HG03159 (cell line): ENCODE measurements at regions not wholly inside any gene's neighbourhood (a gene's known extent, or its start where the extent isn't known, plus 50 kb on each side); places are given as distances from the start of the nearest gene placed in this dataset.

Experiments
- ATAC-seq: cut with Tn5 transposase; IDR thresholded peaks from one replicate; pipeline ENCODE4 v1.9.1; 2021; ENCODE audit warnings: mild to moderate bottlenecking, moderate library complexity; ENCODE audit not compliant: unreplicated experiment

DNA sequence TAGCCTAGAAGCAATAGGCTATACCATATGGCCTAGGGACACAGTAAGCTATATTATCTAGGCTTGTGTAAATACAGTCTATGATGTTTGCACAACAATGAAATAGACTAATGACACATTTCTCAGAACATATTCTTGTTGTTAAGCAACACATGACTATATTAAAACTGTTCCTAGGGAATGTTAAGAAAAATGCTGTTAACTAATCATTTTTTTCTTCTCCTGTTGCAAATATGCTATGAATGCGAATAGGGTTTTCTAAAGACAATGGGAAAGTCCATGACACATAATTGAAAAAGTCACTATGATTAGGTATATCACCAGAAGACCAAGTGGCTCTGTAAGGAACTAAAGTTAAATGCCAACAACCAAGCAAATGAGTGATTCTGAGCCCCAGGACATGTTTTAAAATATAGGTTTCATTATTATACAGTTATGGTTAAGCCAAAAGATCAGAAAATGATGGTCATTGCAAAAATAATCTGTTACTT is 454.0 kb upstream of the SORCS1 start:
- no peak for ATAC-seq

DNA sequence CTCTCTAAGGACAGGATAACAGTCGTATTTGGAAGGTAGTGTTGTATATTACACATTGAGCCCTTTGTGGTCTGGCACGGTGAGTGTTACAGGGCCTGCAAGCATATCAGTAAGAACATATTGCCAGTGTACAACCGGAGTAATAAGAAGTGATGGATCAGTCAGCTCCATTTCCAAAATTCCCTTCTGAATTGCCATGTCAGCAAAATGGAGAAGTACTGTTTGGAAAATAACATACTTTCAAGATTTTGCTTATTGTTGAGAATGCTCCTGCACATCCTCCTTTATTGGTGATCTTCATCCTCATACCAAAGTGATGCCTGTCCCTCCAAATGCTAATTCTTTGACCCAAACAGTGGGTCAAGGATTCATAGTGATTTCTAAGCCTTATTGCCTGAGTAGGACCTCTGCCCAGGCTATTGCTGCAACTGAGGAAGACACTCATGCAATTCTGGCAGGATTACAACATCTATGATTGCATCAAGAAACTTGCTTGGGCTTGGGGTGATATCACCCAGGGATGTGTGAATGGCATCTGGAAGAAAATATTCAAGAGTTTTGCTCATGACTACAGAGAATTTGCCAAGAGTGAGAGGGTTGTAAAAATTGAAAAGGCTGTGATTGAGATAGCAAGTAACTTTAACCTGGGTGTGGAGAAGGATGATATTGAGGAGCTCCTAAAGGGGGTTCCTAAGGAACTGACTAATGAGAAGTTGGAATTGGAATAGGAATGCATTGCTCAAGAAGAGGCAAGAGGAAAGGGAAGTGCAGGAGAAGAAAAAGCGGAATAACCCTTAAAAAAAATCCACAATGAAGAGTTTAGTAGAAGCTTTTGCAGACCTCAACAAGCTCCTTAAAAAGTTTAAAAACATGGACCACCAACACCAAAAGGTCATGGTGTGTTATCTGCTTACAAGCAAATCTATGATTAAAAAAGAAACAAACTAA is 452.2 kb upstream of the SORCS1 start:
- no peak for ATAC-seq

DNA sequence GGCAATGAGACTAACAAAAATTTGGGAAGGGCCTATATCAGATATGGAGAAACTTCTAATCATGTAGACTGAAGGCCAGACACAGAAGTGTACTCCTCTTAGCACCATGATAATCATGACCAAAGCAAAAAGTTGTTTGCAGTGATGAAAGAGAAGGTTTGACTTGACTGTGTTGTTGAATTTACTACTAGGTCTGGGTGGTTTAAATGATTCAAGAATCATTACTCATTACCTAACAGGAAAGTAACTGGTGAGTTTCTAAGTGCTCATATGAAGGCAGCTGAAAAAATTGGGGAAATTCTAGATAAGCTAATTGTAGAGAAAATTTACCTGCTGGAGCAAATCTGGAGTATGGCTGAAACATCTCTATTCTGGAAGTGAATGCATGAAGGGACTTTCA is 451.5 kb upstream of the SORCS1 start:
- ATAC-seq, result no peak

DNA sequence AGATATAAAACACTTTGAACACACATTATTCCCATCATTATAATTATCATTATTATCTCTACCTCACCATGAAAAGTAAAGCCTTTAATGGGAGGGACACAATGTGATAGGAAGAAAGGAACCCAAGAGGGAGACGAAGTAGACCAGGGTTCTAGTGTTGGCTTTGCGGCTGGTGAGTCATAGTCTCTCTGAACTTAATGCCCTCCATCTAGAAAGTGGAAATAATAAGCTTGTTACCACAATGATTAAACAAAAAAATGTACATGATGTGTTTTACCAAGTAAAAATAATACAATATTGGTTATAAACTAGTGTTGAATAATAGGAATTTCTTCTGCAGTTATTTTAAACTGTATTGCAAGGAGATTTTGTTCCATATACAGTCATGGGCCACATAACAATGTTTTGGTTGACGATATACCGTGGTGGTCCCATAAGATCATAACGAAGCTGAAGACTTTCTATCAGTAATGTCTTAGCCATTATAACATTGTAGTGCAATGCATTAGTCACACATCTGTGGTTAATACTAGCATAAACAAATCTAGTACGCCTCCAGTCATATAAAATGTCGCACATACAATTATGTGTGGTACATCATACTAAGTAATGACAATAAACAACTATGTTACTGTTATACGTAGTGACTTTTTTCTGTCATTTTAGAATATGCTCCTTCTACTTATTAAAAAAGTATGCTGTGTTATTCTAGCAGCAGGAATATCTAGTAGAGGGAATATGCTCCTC is 450.6 kb upstream of the SORCS1 start:
- no peak for ATAC-seq

DNA sequence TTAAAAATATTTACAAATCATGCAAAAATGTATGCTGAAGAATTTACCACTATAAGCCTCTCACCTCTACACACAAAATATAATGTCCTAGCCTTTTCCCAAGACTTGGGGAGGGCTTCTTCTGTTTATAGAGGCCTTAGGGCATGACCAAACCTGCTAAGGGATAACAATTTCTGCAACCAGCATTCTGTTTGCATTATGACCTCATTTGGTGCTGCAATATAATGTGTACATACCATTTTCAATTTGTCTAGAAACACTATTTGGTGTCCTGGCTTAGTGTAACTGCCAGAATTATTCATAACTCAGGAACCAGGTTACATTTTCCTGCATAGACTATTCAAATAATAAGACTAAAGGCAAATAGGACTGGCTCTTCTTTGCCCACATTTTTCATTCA is 446.6 kb upstream of the SORCS1 start:
- no peak for ATAC-seq

DNA sequence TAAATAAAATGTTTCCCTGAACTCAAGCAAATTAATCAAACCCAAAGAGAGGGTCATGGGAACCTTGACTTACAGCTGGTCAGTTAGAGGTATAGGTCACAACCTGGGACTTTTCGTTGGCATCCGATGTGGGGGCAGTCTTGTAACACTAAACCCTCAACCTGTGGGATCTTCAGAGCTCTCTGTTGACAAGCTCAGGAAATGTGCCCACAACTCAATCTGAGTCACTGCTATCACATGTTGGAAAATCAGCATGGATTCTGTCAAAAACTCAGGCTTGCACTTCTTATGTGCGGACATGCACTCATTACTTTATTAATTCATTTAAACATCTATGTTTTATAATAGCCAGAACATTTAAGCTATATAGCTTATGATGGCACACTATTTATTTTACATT is 424.6 kb upstream of the SORCS1 start:
- ATAC-seq, result no peak

DNA sequence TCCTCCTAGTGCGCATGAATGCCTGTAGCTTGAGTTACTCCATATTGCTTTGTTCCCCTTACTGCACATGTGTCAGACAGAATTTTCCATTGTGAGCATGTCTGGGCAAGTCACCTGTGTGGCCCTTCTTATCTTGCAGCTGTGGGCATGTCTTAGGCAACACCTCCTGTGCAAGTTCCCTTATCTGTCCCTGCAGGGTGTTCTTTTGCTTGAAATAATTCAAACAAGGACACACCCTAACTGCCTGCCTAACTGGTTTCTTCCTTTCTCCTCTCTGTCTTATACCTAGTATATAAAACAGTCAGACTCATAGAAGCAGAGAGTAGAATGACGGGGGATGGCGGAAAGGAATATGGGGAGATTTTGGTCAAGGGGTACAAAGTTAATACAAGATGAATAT is 421.1 kb upstream of the SORCS1 start:
- no peak for ATAC-seq

DNA sequence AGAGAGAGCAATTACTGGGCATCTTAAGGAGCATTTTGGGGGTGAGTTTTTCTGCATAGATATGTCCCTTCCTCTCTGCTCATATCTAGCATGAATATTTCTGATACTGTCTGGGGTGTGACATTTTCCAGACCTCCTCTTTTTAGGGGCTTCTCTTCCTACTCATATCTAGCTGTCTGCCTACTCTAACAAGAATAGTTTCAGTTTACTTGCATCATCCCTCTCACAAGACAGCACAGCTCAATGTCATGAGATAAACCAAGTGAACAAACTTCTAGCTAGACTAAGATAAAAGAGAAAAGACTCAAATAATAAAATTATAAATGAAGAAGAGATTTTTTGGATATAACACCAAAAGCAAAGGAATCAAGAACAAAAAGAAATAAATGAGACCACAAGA is 419.5 kb upstream of the SORCS1 start:
- ATAC-seq, result no peak

DNA sequence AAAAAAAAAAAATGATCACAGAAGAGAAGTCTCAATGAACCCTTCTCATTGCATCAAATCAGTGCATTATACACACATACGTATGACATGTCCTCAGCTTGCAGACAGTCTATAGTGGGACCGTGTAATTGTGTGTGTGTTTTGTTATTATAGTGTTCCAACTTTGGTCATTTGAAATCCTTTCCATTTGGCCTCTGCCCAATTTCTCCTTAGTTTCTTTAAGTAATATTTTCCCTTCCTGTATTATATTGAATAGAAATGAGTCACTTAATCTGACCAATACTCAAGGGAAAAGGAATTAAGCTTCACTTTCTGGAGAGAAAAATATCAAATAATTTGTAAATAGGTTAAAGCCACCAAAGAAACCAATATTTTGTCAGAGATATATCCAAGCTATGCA is 415.5 kb upstream of the SORCS1 start:
- ATAC-seq, result no peak

DNA sequence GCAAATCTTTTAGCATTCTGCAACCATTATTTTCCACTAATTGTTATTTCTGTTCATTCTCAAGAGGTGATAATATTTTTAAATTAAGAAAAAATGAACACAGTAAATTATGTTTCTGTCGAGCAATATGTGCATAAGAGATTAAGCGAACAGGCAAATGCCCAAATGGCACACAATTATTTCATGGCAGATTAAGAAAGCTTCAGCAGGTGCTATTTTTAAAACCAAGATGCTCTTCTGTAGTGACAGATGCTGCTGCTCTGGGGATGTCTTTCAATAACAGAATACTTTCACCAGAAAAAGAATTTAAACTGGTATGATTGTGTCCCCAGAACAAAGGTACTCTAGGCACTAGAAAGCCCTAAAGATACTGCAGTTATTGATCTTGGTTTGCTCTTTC is 412.7 kb upstream of the SORCS1 start:
- no peak for ATAC-seq

DNA sequence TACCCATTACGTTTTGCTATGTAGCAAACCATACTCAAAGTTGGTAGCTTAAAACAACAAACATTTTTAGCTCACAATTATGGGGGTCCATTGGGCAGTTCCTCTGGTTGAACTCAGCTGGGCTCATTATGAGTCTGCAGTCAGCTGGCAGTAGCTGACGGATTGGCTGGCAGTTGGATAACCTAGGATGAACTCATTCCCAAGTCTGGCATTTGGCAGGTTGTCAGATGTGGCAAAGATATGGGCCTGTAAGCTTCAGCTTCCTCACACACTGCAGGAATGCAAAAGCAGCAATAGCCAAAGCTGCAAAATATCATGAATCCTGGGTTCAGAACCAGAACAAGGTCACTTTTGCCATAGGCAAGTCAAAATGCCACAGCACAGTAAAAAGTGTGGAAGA is 412.2 kb upstream of the SORCS1 start:
- ATAC-seq, result no peak

DNA sequence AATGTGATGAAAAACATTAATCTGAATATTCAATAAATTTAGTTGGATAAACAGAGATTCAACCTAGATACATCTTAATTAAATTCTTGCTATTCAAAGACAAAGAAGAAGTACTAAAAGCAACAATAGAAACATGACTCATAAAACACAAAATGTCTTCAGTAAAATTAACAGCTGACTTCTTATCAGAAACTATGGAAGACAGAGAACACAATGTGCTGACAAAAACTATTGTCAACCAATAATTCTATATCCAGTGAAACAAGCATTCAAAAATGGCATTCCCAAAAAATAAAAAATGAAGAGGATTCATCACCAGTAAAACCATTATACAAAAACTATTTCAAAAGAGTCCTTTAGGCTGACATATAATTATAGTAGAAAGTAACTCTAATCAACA is 400.5 kb upstream of the SORCS1 start:
- no peak for ATAC-seq

DNA sequence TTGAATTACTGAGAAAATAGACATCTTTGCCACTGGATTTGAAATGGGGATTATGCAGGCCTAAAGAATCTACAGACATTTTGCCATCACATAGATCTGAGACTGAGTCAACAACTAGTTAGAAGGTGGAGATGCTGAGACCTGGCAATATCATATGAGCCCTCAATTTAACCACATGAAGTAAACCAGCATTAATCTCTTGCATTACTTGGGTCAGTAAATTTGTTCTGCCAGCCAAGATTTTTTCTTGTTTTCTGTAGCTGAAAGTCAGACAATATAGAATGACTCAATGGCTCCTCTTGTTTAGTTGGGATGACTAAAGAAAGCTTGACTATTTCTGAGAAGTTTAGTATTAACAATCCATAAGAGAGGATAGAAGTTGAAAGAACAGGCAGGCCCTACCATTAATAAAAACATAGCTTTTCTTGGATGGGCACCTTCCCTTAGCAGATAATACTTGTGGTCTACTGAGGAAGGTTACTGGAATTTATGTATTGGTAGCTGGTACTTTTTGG is 396.7 kb upstream of the SORCS1 start:
- ATAC-seq, result no peak

DNA sequence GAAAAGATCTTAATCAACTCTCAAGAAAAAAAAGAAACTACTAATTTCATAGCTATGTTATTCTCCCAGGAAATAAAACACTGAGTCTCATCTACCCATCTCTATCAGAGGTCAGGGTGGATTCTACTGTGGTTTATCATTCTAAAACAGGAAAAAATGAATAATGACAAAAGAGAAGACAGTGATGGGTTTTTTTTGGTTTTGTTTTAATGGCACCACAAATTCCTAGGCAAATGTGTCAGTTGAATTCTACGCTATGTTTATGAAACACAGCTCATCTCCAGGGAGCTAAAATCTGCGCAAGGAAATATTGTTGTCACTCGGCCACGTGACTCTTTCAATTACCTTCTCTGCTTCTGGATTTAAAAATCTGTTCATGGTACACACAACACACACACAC is 393.4 kb upstream of the SORCS1 start:
- no peak for ATAC-seq

DNA sequence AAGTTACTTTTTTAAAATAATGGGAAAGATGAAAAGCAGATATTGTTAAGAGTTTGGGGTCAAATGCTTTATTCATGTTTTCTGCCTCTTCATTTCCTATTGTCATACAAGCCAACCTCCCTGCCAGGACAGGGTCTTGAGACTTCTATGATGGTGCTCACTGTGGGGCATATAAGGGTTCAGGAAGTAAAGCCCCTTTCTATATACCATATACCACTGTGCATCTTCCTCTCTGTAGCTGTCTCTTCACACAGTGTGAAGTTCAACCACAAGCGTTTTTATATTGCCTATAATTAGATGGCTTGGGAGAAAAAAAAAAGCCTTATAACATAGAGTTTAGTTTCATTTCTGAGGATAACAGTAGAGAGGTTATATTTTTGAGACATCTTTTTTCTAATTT is 389.8 kb upstream of the SORCS1 start:
- ATAC-seq, result no peak

DNA sequence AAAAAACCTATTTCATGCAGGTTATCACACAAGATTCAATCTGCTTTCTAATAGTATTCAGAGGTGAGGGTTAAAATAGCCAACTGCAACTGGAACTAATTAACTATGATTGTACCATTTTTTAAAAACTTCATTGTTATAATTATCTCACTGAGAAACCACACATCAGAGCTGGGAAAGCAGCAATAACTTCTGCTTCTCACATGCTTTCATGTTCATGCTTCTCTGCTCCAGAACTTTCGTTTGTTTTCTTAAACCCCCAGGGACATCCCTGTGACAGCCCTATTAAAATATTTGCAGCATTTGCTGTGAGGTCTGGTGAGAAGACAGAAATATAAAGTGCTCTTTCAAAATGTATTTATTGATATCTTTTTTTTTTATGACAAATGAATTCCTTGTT is 389.0 kb upstream of the SORCS1 start:
- ATAC-seq, result no peak

DNA sequence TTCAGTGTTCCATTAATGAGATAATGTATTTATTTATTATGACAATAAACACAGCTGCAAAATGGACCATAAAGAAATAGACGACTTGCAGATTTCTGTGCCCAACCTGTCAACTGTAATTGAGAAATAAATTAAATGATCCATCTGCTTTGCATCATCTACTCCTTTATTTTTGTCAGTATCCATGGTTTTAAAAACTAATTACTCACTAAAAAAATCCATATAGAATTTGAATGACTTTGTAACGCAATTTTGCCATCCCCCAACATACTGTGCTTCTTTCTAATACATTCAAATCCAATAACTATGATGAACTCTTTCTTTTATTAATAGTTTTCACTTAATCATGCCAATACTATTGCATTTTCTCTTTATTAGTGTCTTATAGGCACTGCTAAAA is 388.5 kb upstream of the SORCS1 start:
- no peak for ATAC-seq

DNA sequence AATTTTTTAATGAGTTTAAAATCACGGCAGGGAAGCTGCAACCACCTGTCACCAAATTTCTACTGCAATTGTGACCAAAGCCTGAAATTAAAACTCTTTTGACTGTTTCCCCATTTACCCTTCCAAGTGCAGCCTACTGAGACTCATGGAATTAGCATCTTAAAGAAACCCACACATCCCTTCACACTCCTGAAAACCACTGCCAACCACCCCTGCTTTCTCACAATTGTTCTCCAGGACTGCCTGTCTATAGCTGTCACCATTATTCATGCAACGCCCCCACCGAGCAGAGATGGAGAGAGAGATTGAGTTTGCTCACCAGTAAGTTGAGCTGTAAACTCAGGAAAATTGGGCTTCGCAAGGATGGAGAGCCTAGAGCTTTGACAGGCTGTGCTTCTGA is 383.8 kb upstream of the SORCS1 start:
- ATAC-seq, result no peak

DNA sequence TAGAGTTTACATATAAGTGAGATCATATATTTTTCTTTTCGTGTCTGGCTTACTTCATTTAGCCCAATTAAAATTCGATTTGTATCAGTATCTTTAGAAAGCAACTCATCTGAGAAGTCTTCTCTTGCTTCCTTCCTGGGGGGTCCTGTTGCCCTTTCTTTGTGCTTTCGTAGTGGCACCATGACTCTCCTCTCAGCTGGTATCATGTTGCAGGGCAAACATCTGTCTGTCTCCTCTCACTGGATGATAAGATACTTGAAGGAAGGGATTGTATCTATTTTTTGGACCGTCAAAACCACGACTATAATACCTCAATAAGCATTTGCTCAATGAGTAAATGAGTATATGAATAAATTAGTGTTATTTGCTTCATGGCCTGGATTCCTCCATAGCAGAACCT is 382.5 kb upstream of the SORCS1 start:
- ATAC-seq, result no peak

DNA sequence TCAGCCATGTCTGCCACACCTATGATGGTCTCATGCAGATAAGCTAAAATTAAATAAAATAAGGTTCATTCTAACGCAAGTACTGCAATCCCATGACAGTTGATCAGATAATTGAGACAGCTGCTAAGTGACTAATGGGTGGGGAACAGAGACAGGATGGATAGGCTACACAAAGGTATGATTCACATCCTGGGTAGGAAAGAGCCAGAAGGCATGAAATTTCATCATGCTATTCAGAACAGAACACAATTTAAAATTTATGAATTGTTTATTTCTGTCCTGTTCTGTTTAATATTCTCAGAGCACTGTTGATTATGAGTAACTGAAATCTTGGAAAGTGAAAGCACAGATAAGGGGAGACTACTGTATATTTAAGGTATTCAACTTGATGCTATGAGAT is 381.8 kb upstream of the SORCS1 start:
- no peak for ATAC-seq

DNA sequence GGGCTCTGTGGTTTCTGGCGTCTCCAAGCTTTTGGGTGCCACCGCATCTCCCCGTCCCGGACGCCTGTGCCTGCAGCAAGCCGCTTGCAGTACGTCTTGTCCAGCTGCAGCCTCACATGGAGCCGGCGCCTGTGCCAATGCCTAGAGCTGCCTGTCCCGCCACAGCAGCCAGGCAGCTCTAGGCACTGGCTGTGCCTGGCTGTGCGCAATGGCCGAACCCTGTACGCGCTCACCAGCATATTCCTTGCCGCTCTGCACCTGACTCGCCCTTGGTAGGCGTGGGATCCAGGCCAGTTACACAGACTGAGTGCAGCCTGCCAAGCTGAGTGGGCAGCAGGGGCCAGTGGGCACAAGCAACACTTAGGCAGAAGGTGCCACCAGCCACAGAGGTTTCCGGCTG is 381.2 kb upstream of the SORCS1 start:
- ATAC-seq, result no peak
